SU-DHL-6 (cell line): ENCODE measurements at regions not wholly inside any gene's neighbourhood (a gene's known extent, or its start where the extent isn't known, plus 50 kb on each side); places are given as distances from the start of the nearest gene placed in this dataset.

Experiments used
- H2AFZ ChIP-seq: fragments of 200-600 bp; sonication (generic); 2 replicates; pipeline ENCODE4 v1.6.1; 2014; ENCODE audit warnings: low read depth, mild to moderate bottlenecking, moderate library complexity, mixed read lengths, antibody characterized with exemption, low read length; ENCODE audit not compliant: severe bottlenecking
- H3F3A ChIP-seq: fragments of 200-600 bp; shearing (Covaris generic); 2 replicates; pipeline ENCODE4 v1.6.0; 2016; ENCODE audit warnings: antibody characterized with exemption, mild to moderate bottlenecking; ENCODE audit not compliant: insufficient read depth
- H3K27ac ChIP-seq: fragments of 200-600 bp; sonication (generic); 2 replicates; pipeline ENCODE4 v1.5.1; 2016; ENCODE audit warnings: low read depth, mild to moderate bottlenecking, low read length, moderate library complexity, mixed read lengths
- H3K27me3 ChIP-seq: fragments of 200-600 bp; sonication (generic), shearing (Covaris generic); 2 replicates; pipeline ENCODE4 v1.6.0; 2014; ENCODE audit warnings: mild to moderate bottlenecking, low read length
- H3K36me3 ChIP-seq: fragments of 200-600 bp; sonication (generic); 2 replicates; pipeline ENCODE4 v1.6.1; 2014; ENCODE audit warnings: mild to moderate bottlenecking, low read length, mixed read lengths
- H3K4me2 ChIP-seq: fragments of 300-600, 200-600 bp; shearing (Covaris generic), sonication (generic); 2 replicates; pipeline ENCODE4 v1.6.0; 2014; ENCODE audit warnings: low read length, low read depth, mild to moderate bottlenecking; ENCODE audit not compliant: poor library complexity, severe bottlenecking
- H3K4me3 ChIP-seq: fragments of 200-600 bp; sonication (generic); 2 replicates; pipeline ENCODE4 v1.5.1; 2014; ENCODE audit warnings: antibody characterized with exemption, low read length, mild to moderate bottlenecking, mixed read lengths; ENCODE audit not compliant: insufficient read depth, poor library complexity, severe bottlenecking
- H3K79me2 ChIP-seq: fragments of 200-600 bp; sonication (generic); 2 replicates; pipeline ENCODE4 v1.6.1; 2014; ENCODE audit warnings: mild to moderate bottlenecking, low read length, moderate library complexity; ENCODE audit not compliant: insufficient read depth
- H3K9ac ChIP-seq: fragments of 200-600 bp; sonication (generic); 2 replicates; pipeline ENCODE4 v1.7.0; 2014; ENCODE audit warnings: mild to moderate bottlenecking, low read length
- H3K9me2 ChIP-seq: fragments of 200-600 bp; sonication (generic); replicated peaks from 2 replicates; pipeline ENCODE4 v1.6.1; 2014; ENCODE audit warnings: low read length; ENCODE audit not compliant: insufficient read depth
- H3K9me3 ChIP-seq: fragments of 200-600 bp; sonication (generic); 2 replicates; pipeline ENCODE4 v1.6.1; 2014; ENCODE audit warnings: low read length, mixed read lengths; ENCODE audit not compliant: insufficient read depth
- H4K20me1 ChIP-seq: fragments of 200-600 bp; sonication (generic); 2 replicates; pipeline ENCODE4 v1.6.1; 2014; ENCODE audit warnings: low read depth, mild to moderate bottlenecking, antibody characterized with exemption, low read length, moderate library complexity, mixed read lengths
- CTCF ChIP-seq: fragments of 200-600 bp; sonication (generic); IDR thresholded peaks from one replicate; pipeline ENCODE4 v1.5.1; 2017; ENCODE audit warnings: antibody characterized with exemption, mild to moderate bottlenecking, low read length, moderate library complexity; ENCODE audit not compliant: insufficient read depth, poor library complexity, severe bottlenecking
- EZH2phosphoT487 ChIP-seq: fragments of 200-600 bp; sonication (generic), shearing (Covaris generic); conservative IDR thresholded peaks from 2 replicates; pipeline ENCODE4 v1.6.1; 2018; ENCODE audit warnings: mild to moderate bottlenecking, antibody characterized with exemption, low read length, moderate library complexity, mixed read lengths

DNA sequence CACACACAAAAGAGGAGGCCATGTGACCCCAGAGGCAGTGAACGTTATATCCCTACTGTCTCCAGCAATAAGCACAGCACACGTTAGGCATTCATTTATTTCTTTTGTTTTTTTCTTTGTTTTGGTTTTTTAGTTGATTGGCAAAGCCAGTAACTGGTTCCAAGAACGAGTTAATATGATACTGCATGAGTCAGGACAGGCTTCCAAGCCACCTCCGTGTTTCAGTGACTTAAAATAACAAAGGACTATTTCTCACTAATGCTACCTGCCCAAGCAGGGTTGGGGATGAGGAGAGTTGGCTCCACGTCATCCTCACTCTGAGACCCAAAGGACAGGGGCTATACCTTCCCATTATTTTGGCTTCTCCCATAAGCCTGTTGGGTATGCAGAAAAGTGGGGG lies 130.5 kb downstream of the ST8SIA2 start:
- Histone ChIP-seq H3K4me2 (no peak overlapping the region), H3K79me2 (no peaks in the 10 kb centered on the region), H3K9me2 (no peaks in the 10 kb centered on the region), H4K20me1 (no peaks in the 10 kb centered on the region), H3F3A (no peaks in the 10 kb centered on the region), H2AFZ (no peak overlapping the region), H3K27ac (no peak overlapping the region), H3K4me3 (no peak overlapping the region), H3K27me3 (no peaks in the 10 kb centered on the region), H3K36me3 (no peaks in the 10 kb centered on the region), H3K9ac (no peak overlapping the region), H3K9me3 (no peaks in the 10 kb centered on the region)
- TF ChIP-seq CTCF (no peak), EZH2phosphoT487 (no peak)

DNA sequence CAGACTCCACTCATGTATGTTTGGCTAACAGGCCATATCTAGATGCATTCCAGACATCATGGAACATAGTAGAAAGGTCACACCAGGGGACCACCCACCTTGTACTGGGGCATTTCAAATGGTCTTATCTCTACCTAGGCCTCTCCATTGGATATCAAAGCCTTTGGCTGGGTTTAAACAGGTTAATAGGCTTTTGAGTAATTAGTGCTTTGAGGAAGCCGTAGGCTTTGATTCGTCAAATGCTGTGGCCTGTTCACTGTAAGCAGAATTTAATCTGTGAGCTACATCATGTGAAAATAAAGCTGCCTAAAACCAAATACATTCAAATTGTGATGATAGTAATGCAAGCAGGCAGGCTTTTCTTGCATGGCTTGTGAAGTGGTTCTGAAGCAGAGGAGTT lies 129.5 kb downstream of the ST8SIA2 start:
- no peaks in the 10 kb centered on the region for H4K20me1 ChIP-seq
- H3F3A ChIP-seq: no peaks in the 10 kb centered on the region
- H3K9me2 ChIP-seq: no peaks in the 10 kb centered on the region
- H3K36me3 ChIP-seq: no peaks in the 10 kb centered on the region
- H3K4me3 ChIP-seq: no peak overlapping the region
- H3K79me2 ChIP-seq: no peaks in the 10 kb centered on the region
- no peak overlapping the region for H3K4me2 ChIP-seq
- no peak for TF ChIP-seq CTCF
- no peak for TF ChIP-seq EZH2phosphoT487
- no peak overlapping the region for H2AFZ ChIP-seq
- H3K9me3 ChIP-seq: no peaks in the 10 kb centered on the region
- no peaks in the 10 kb centered on the region for H3K27me3 ChIP-seq
- H3K9ac ChIP-seq: no peak overlapping the region
- H3K27ac ChIP-seq: no peak overlapping the region

DNA sequence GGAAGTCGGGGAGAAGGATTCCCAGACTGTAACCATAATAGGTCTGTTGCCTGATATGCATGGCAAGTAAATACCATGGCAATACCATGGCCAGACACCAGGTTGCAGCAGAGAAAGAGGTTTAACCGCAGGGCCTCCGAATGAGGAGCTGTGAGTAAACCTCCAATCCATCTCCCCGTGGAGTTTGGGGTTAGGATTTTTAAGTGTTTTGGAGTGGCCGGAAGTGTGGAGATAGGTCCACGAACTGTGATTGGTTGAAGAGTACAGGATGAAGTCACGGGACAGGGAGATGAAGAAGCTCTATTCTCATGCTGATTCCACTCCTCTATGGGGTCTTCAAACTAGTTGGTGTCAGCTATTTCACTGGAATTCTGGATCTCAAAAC lies 127.9 kb downstream of the ST8SIA2 start:
- Histone ChIP-seq H3K9ac (no peak overlapping the region), H3K27ac (no peak overlapping the region), H3K79me2 (no peaks in the 10 kb centered on the region), H3K9me2 (no peaks in the 10 kb centered on the region), H3K9me3 (no peaks in the 10 kb centered on the region), H3K4me2 (no peak overlapping the region), H4K20me1 (no peaks in the 10 kb centered on the region), H3K27me3 (no peaks in the 10 kb centered on the region), H3K4me3 (no peak overlapping the region), H2AFZ (no peak overlapping the region), H3K36me3 (no peaks in the 10 kb centered on the region), H3F3A (no peaks in the 10 kb centered on the region)
- TF ChIP-seq EZH2phosphoT487 (no peak), CTCF (peak; percentile 22)
